ENCODE measurements at regions not wholly inside any gene's neighbourhood (a gene's known extent, or its start where the extent isn't known, plus 50 kb on each side); places are given as distances from the start of the nearest gene placed in this dataset.

DNA sequence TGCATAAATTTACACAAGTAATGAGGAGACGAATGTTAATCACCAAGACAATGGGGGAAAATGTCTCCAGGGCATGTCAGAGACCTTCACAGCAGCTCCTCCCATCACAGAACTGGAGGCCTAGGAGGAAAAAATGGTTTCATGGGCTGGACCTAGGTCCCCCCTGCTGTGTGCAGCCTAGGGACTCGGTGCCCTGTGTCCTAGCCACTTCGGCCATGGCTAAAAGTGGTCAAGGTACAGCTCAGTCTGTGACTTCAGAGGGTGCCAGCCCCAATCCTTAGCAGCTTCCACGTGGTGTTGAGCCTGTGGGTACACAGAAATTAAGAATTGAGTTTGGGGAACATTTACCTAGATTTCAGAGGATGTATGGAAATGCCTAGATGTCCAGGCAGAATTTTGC lies 152.2 kb upstream of the KCNJ3 start:
- Histone ChIP-seq H3K27ac (no peak overlapping the region), H3K4me3 (no peak overlapping the region), H3K4me1 (no peaks in the 10 kb centered on the region), H3K27me3 (no peaks in the 10 kb centered on the region), H3K36me3 (ENCODE audit: low read depth, missing control alignments) (no peaks in the 10 kb centered on the region), H3K9me3 (no peaks in the 10 kb centered on the region)
- WGBS, 2 donors, result 87 to 91% methylated on average over 3 to 4 of the region's 4 CpGs
- TF ChIP-seq, protein P1, sequence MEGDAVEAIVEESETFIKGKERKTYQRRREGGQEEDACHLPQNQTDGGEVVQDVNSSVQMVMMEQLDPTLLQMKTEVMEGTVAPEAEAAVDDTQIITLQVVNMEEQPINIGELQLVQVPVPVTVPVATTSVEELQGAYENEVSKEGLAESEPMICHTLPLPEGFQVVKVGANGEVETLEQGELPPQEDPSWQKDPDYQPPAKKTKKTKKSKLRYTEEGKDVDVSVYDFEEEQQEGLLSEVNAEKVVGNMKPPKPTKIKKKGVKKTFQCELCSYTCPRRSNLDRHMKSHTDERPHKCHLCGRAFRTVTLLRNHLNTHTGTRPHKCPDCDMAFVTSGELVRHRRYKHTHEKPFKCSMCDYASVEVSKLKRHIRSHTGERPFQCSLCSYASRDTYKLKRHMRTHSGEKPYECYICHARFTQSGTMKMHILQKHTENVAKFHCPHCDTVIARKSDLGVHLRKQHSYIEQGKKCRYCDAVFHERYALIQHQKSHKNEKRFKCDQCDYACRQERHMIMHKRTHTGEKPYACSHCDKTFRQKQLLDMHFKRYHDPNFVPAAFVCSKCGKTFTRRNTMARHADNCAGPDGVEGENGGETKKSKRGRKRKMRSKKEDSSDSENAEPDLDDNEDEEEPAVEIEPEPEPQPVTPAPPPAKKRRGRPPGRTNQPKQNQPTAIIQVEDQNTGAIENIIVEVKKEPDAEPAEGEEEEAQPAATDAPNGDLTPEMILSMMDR (IDR thresholded peaks at IDR 0.05), result no peak
- TF ChIP-seq POLR2A (IDR thresholded peaks at IDR 0.05), result no peak
- DNase-seq, result no peak
- intact Hi-C loops (cut with DNase I; ENCODE audit: low total_unique reads), result no loop called here

DNA sequence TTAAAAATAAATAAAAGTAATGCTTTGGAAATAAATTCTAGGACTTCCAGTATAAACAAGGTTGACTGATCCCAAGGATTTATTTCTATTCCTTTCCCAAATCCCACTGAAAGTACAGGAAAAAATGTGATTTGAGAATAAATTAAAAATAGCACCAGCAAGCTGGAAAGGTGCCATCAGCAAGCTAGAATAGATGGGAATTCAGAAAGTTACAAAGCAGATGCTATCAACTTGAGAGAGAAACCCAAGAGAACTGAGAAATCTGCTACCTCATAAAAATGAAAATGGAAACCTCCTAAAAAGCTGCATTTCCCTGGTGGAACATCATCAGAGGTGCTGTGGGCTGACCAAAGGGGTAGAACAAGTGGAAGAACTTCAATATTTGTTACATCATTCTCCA lies 148.6 kb upstream of the KCNJ3 start:
- no peak for DNase-seq
- H3K9me3 ChIP-seq, result no peaks in the 10 kb centered on the region
- TF ChIP-seq POLR2A (IDR thresholded peaks at IDR 0.05), result no peak
- TF ChIP-seq, protein P1 (IDR thresholded peaks at IDR 0.05), result no peak
- intact Hi-C loops (cut with DNase I; ENCODE audit: low total_unique reads), result no loop called here
- no peaks in the 10 kb centered on the region for H3K27me3 ChIP-seq
- no peak overlapping the region for H3K4me3 ChIP-seq
- no peaks in the 10 kb centered on the region for H3K4me1 ChIP-seq
- H3K27ac ChIP-seq, result no peak overlapping the region
- no peaks in the 10 kb centered on the region for H3K36me3 ChIP-seq (ENCODE audit: low read depth, missing control alignments)

DNA sequence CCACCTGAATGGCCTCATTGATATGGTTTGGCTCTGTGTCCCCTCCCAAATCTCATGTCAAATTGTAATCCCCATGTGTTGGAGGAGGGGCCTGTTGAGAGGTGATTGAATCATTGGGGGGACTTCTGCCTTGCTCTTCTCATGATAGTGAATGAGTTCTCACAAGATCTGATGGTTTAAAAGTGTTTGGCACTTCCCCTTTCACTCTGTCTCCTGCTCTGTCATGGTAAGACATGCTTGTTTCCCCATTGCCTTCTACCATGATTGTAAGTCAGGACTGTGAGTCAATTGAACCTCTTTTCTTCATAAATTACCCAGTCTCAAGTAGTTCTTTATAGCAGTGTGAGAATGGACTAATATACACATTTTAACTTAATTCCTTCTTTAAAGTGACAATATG lies 146.8 kb upstream of the KCNJ3 start:
- no peak for DNase-seq
- Histone ChIP-seq H3K4me3 (no peak overlapping the region), H3K9me3 (no peaks in the 10 kb centered on the region), H3K36me3 (ENCODE audit: low read depth, missing control alignments) (no peaks in the 10 kb centered on the region), H3K27me3 (no peaks in the 10 kb centered on the region), H3K4me1 (no peaks in the 10 kb centered on the region), H3K27ac (no peak overlapping the region)
- TF ChIP-seq, protein P1 (IDR thresholded peaks at IDR 0.05), result no peak
- TF ChIP-seq POLR2A (IDR thresholded peaks at IDR 0.05), result no peak
- intact Hi-C loops (cut with DNase I; ENCODE audit: low total_unique reads), result no loop called here

DNA sequence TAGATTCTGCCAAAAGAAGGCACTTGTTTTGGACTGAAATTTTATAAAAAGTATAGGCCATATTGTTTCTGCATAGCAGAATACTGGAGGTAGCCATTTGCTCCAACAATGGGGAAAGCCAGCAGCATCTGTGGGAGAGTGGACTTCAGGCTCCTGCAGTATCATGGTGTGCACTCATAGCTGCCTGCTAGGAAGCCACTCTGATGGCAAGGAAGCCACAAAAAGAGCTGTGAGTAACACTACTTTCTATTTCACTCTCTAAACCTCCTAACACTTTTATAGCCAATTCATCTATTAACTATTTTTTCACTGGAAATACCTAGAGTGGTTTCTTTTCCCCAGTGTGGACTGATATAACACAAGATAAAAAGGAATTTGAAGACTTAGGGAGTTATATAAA lies 144.4 kb upstream of the KCNJ3 start:
- Histone ChIP-seq H3K36me3 (ENCODE audit: low read depth, missing control alignments) (no peaks in the 10 kb centered on the region), H3K27me3 (no peaks in the 10 kb centered on the region), H3K27ac (no peak overlapping the region), H3K4me1 (no peaks in the 10 kb centered on the region), H3K9me3 (no peaks in the 10 kb centered on the region), H3K4me3 (no peak overlapping the region)
- no peak for DNase-seq
- no peak for TF ChIP-seq POLR2A (IDR thresholded peaks at IDR 0.05)
- TF ChIP-seq, protein P1 (IDR thresholded peaks at IDR 0.05), result no peak
- intact Hi-C loops (cut with DNase I; ENCODE audit: low total_unique reads), result no loop called here

DNA sequence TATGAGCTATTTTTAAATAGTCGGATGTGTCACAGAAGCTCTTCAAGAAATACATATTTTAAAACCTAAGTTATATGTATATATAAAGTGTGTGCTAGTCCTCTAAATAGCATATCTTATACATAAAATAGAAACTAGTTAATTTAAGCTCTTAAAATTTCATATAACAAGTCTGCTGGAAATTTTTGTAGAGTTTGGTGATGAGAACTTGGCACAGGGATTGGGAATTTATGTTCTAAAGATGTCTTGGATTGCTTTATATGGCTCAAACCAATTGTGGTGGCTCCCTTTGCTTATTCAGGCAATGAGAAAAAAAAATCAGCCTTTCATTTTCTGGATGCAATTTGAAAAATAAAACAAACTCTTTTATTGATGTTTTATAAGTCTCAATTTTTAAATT lies 142.8 kb upstream of the KCNJ3 start:
- TF ChIP-seq, protein P1 (IDR thresholded peaks at IDR 0.05), result no peak
- TF ChIP-seq POLR2A (IDR thresholded peaks at IDR 0.05), result no peak
- H3K27me3 ChIP-seq, result no peaks in the 10 kb centered on the region
- no peaks in the 10 kb centered on the region for H3K9me3 ChIP-seq
- WGBS, 2 donors, result 90 to 93% methylated on average over 1 of the region's 1 CpG
- intact Hi-C loops (cut with DNase I; ENCODE audit: low total_unique reads), result no loop called here
- no peak for DNase-seq
- H3K36me3 ChIP-seq (ENCODE audit: low read depth, missing control alignments), result no peaks in the 10 kb centered on the region
- no peak overlapping the region for H3K4me3 ChIP-seq
- no peaks in the 10 kb centered on the region for H3K4me1 ChIP-seq
- no peak overlapping the region for H3K27ac ChIP-seq
